Activated CD4-positive, alpha-beta T cell treated with anti-CD3 and anti-CD28 coated beads for 4 hours (primary cell): ENCODE measurements at regions not wholly inside any gene's neighbourhood (a gene's known extent, or its start where the extent isn't known, plus 50 kb on each side); places are given as distances from the start of the nearest gene placed in this dataset.
A peak's percentile ranks its signal among the peaks of the same experiment; 100 is the strongest.

ENCODE experiments used
- DNase-seq, 2 donors: peaks; one replicate each; pipeline ENCODE4 v3.0.0-alpha.2; 2020

DNA sequence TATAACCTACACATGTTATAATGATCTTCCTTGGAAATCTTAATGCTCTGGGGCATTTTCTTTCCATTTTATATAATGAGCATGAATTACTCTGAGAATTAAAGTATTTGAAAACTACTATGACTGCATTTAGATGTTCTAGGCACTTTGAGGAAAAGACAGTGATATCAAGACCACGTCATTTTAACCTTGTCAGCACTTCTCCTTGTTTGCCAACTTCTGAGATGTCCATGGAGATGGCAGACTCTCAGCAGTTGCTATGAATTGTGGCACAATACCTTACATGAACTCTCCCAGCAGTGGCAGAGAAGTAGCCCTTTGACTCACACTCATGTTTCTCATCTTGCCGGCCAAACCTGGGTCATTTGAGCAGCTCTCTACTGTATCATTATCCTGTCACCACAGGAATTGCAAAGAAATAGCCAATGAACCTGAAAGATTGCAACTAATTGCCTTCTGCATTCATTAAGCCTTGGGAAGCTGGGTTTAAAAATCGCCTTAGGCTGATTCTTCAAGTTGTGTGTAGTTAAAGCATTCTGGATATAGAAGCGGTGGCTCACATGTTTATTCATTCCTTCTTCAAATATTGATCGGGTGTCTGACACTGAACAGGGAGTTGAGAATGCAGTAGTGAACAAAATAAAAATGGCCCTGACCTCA is 272.2 kb upstream of the CFAP20DC start:
- no peak for DNase-seq

DNA sequence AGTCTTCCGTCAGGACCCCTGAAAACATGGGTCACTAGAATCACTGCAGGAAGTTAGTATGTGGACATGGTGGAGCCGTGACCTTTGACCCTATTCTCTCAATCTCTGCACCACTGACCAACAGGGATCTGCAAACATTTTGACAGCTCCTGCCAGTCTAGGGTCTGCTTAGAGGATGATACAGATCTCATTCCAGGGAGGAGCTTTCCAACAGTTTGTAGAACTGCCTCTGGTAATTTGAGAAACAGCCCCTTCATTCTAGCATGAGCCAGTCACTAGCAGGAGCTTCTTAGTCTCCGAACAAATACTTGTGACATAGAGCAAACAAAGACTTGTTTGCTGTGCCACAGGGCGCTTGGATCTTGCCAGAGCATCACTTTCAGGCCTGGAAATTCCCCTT is 270.3 kb upstream of the CFAP20DC start:
- no peak for DNase-seq

DNA sequence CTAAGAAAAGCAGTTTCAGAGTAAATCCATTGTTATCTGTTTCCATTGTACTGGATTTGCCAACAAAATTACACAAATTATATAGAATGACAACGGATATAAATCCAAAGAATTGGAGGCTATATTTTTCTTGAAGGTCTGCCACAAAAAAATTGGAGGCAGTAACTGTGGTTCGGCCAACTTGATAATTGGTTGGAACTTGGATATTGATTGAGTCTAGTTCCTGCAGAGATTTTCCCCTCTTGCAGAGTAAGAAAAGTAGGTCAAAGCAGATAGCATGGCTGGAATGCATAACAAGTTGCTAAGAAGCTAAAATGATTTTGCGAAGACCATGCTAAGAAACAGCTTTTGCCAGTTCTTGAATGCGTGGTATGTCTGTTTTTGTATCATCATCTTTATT is 269.6 kb upstream of the CFAP20DC start:
- no peak for DNase-seq

DNA sequence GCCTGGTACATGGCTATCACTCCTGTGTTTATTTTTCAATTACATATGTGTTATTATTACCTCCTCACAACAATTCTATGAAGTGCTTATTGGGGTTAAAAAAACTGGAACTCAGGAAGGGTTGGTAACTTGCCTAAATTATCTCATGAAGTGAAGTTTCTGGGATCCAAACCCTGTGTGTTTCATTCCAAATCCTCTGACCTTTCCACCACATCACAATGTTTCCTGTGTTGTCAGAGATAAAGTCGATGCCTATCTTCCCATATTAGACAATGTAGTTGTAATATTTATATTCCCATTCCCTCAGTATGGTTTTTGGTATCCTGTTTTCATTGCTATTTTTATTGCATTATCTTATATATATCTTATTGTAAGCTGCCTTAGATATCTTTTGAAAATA is 269.1 kb upstream of the CFAP20DC start:
- DNase-seq, result no peak

DNA sequence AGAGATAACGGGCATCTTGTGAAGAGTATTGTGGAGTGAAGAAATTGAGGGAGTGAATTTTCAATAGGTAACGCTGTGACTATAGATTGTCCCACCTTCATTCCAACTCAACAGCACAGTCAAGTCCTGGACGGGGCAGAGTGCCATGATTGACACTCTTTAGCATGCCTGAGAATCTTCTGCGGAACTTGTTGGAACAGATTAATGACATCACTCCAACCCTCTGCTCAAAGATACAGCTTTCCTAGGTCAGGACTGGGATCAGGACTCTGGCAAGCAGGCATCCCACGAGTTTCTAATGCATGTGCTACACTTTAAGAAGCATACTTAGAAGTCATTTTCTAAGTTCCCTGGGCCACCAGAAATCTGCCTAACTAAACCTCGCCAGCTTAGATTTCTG is 267.6 kb upstream of the CFAP20DC start:
- DNase-seq, result no peak

DNA sequence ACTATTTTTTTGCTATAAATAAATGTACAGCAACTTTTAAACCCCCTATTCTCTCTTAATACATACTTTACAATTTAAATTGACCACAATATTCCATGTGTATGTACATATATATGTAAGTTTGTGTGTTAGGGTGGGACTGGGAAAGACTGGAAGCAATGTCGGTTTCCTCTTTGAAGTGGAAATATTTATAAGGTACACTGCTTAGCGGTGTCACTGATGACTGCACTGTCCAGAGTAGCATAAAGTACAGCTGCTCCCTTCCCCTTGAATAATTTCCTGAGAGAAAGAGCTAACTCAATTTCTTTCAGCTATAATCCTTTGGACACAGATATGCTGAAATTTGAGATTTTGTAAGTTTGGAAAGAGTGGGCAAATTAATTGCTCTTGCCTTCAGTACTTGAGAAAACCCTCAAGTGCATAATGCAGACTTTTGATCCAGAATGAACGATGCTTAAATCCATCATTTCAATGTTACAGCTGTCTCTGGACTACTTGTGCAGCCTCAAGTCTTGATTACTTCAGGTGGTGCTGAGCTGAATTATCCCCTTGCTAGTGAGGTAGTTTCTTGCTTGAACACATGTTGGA is 267.0 kb upstream of the CFAP20DC start:
- DNase-seq, result no peak

DNA sequence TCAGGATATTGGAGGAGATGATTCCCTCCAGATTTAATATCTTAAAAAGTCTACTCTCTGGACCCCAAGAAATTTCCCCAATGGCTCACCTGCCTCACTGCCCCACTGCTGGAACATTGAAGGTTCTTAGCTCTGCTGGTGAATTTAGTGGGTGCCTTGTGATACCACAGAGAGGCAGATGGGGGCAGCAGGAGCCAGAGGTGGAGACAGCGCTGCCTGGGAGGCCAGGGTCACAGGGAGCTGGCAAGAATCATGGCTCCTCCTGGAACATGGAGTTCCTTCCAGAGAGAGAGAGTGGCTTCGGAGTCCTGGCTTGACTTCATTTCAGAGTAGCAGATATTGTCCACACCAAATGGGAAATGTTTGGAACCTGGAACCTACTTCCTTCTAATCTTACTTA is 263.5 kb upstream of the CFAP20DC start:
- peak; percentile 16 to 41 for DNase-seq

DNA sequence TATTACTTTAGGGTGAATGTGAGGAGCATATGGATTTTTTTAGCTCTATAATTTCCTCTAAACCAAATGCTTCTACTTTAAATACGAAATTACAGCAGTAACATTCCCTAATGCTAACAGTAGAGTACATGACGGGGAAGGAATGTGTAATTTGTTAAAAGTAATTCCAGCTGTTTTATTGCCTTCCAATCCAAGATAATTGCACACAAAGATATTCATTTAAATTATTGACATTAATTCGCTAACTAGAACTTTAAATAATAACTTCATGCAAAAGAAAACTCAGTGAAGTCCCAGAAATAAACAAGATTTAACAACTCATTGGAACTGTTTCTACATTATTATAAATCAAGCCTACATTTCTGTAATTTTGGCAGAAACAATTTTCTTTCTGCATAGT is 261.4 kb upstream of the CFAP20DC start:
- no peak for DNase-seq

DNA sequence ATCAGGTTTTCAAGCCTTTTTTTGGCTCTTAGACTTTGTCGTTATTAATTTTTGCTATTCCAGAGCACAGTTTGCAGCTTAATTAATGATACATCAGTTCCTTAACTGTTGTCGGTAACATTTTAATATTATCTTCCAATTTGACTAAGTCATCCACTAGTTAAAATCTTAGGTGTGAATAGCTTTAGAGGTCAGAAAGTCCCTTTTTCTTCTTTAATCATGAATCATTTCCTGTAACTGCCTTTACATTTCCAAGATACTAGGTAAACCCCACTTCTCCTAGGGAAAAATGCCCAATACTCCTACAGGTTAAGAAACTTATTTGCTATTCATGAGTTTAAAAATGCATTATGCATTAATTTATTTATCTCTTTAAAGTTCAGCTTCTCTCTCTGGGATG is 260.9 kb upstream of the CFAP20DC start:
- no peak for DNase-seq

DNA sequence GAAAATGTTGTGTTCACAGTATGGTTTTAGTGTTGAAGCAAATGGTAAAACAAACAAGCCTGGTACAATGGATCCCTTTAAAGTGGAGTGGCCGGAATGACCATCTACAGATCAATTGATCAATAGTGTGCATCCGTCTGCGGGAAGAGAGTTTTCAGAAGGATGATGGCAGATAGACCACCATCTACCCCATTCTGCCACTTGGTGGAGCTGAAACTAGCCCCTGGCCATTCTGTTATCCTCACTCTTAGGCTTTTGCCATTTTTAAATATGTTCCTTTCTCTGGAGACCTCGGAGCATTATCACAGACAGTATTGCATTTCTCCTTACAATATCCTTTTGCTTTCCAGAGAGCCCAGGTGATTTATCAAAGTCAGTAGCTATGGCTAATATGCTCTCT is 258.9 kb upstream of the CFAP20DC start:
- no peak for DNase-seq

DNA sequence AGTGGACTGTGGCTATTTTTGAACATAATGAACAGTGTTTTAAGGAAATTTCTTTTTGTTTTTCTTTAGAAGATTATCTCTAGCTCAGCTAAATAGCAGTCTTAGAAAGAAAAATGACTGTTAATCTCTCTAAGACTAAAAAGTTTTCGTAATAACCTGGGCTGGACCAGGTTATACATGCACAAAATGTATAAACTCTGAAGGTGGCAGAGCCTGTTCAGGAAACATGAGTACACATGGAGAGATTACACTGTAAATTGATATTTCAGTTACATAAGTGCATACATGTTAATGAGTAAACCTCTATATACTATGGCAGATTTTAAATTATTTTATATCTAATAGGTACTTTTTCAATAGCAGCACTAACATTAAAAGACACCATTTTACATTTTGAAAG is 258.2 kb upstream of the CFAP20DC start:
- DNase-seq, result no peak

DNA sequence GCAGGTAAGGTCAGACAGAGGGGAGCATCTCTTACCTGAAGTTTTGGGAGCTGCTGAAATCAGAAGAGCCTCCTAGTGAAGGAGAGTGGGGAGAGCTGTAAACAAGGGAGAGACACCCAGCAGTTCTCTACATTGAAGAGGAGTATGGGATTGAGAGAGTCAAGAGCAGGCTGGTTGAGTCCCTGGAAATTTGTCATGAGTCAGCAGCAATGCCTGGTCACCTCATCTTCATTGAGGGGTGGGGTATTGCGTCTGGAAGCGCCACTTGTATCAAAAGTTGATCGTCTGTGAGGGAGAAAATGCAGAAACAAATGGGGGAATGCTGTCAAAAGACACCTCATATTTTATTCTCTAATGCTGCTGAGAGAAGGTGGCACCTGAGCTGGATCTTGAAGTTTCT is 256.6 kb upstream of the CFAP20DC start:
- DNase-seq, result no peak

DNA sequence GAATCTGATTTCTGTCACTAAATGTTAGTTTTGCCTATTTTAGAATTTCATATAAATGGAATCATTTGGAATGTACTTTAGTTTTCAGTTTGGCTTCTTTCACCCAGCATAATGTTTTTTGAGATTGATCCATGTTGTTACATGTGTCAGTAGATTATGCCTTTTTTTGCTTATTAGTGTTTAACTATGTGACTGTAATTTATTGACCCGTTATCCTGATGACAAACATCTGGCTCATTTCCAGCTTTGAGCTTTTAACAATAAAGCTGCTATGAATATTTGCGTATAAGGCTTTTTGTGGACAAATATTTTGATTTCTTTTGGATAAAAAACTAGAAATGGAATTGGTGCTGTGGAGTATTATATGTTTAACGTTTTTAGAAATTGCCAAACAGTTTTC is 254.5 kb upstream of the CFAP20DC start:
- DNase-seq, result no peak

DNA sequence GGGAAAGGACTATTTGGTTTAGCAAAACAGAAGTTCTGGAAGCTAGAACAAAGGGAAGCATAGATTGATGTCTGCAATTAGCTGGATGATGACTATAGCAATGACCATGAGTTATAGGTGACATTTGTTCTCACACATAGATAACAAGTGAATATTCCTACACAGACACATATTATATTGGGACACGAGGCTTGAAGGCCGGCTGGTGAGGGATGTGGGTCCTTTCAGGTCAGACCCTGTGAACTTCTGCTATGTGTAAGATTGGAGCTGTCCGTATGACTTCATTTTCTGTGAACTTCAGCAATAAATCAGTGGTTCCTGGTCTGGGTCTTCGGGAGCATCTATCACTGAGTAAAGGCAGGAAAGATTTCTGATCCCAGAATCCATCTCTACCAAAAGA is 253.6 kb upstream of the CFAP20DC start:
- DNase-seq, result no peak

DNA sequence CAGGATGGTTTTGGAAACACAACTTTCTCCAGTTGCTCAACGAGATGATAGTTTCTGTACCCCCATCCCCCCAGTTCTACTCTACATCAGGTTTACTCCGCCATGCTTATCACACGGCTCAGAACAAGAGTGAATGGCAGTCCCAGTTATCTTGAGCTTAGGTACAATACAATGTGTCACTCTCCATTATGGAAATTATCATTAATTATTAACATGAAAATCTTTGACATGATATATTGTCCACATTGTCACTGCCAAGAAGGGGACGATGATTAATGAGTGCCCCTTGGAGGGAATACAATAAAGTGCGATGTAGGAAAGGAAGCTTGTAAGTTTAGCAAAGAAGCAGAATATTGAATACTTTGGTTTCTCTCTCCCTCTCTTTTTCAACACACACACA is 252.6 kb upstream of the CFAP20DC start:
- no peak for DNase-seq

DNA sequence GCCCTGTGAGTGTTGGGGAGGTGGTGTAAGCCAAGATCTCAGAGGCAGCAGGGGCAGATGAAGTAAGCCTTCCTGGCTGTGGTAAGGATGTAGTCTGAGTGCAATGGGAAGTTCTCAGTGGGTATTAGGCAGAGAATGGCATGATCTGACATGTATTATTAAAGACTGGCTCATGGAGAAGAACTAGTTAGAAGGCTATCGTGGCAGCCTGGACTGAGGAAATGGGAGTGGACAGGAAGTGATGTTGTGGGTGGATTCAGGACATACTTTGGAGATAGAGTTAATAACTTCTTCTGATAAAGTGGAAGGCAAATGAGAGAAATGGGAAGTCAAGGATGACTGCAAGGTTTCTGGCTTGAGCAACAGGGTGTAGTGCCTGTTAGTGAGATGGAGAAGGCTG is 250.9 kb upstream of the CFAP20DC start:
- DNase-seq, result no peak

DNA sequence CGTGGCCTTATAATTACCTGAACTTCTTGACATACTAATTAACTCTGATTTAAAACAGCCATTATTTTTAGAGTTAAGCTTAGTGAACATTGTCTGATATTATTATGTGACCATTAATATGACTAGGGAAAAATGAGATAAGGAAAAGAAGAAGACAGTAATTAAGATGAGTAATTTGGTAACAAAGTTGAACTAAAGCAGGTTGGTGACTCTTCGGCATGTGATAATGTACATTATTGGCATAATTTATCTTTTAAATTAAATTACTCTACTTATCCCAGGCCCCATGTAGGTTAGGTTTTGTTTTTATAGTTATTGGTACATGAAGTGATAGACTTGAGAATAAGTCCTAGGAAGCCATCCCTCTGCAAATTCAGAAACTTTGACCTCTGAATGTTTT is 249.7 kb upstream of the CFAP20DC start:
- DNase-seq, result no peak

DNA sequence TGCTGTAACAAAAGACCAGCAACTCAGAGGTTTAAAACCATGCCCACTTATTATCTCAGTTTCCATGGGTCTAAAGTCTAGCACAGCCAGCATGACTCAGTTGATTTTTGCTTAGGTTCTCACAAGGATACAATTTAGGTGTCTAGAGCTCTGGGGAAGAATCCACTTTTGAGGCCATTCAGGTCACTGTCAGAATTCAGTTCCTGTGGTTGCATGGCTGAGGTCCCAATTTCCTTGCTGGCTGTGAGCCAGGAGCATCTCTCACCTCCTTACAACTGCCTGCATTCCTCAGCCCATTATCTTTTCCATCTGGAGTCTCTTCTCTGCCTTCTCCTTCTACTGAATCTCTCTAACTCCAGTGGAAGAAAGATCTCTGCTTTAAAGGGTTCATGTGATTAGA is 240.5 kb upstream of the CFAP20DC start:
- no peak for DNase-seq

DNA sequence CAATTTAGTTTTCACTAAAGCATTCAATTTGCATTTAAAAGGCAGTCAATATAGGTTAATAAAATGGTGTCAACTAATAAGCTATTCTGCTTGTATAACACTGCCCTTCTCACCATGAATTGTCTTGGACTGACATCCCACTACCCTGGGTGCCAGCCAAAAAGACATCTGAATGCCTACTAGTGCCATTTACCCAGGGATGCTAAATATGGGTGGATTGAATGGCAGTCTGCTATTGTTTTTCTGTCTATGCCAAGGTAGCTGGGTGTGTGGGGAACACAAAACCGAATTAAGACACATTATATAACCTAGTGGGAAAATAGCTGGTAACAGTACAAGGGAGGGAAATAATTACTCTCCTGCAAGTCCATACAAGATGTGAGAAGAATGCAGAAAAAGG is 240.0 kb upstream of the CFAP20DC start:
- no peak for DNase-seq

DNA sequence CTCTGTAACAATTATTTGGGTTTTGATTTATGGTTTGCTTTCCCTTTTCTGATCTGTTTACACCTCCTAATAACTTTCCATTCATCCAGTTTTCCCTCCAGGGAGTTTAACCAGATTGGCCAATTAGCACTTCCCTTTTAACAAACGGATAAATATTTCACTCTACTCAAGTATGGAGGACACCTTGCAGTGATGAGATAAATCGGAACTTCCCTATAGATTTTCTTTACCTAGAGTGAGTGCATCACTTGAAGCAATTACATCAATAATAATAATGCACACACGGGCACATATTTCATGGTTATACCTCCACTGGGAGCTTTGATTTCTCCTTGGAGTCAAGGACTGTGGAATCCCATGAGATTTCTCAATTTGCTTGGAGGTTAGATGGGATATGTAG is 239.1 kb upstream of the CFAP20DC start:
- DNase-seq, result no peak

DNA sequence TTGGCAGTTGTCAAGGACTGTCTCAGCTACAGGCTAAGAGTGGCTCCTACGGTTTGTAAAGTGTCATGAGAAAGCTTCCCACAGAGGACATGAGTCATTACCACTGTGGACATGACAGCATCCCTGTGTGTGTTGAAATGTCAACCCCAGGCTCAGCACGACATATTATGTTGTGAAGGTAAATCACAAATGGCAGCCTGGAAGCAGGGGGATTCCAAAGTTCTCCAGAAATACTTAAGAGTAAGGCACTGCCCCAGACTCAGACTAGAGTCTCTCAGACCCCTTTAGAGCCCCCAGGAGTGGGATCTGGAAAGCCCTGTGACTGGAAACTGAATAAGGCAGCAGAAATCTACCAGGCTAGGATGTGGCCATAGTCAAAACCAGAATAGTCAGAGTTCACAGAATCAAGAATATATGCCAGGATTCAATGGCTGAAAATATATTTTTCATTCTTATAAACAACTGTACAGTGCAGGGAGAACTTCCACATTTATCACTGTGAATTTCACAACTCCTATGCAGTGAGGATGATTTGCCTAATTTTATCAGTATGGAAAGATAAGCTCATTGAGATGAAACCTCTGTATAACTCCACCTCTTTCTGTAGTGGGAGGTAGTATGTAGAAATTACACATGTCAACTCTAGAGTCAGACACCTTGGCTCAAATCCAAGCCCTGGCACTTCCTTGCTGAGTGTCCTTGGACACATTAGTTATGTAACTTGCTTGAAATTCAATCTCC is 237.1 kb upstream of the CFAP20DC start:
- no peak for DNase-seq

DNA sequence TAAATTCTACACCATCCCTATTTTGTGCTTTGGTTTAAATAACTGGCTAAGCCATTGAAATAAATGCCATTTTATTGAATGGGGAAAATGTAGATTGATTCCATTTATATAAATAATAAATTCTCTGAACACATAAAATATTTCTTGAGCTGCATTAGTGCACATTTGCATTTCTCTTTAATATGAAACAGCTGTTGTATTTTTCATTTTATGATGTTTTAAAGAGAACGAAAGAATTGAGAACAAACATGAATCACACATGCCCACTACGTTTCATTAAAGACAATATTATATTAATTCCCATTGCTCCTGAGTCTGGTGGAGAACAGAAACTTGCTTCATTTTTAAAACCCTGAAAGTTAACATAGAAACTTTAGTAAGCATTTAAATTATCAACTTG is 235.7 kb upstream of the CFAP20DC start:
- no peak for DNase-seq

DNA sequence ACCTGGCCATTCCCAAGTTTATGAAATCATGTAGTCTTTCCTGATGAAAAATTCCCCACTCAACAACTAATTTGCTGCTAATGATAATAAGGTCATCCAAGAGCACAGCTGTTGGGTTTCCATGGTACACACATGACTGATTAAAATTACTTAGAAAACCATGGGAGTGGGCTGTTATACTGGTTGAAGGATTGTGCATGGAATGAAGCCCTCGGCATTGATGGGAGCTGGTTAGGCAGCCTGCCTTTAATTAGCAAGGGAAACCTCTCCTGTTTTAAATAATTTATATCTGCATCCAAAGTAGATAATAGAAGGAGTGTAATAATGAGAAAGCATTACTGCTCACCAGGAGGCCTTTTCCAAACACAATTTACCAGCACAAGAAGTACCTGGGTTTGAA is 235.1 kb upstream of the CFAP20DC start:
- no peak for DNase-seq

DNA sequence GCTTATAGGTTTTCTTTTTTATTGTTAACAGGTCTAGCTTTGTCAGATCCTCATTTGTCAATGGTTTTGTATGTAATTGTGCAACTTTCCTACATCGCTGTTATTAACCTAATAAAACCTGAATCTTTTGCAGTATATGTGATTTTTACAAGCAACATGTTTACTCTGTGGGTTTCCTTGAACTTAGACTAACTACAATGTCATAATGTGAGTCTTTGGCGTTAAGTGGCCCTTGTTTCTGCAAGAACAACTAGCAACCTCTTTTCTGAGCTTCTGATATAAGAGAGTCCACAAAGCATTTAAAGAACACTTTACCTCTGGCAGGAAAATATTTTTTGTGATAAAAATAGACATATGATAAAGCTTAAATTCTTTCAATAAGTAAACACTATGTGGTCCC is 230.3 kb upstream of the CFAP20DC start:
- DNase-seq, result no peak

DNA sequence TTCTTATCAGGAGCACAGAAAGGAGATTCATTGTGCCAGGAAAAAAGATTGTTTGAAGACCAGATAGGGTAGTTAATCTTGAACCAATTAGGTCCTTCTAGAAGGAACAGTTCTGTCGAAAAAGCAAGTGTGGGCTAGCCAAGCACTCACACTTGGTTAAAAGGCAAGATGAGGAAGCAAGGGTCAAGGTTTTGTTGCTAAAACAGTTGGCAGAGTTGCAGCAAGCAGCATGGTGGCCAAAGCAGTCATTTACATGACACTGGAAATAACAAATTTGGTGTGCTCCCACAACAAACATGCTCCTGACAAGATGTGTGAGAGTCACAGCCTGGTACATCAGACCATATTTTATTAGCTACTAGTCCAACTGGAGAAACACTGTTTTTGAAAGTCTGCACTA is 228.0 kb upstream of the CFAP20DC start:
- no peak for DNase-seq
